IMR-90 (cell line): ENCODE measurements at regions not wholly inside any gene's neighbourhood (a gene's known extent, or its start where the extent isn't known, plus 50 kb on each side); places are given as distances from the start of the nearest gene placed in this dataset.

Experiments
- ATAC-seq: fragments of 200-7000 bp; cut with Tn5 transposase; 2 replicates; pipeline ENCODE4 v1.9.1; 2020; ENCODE audit warnings: low read depth, mild to moderate bottlenecking, moderate library complexity
- BruUV-seq: library from RNA; stranded (reverse); fragments of 400-500 nt; replicated peaks from 2 replicates; lab custom pipeline; 2021; lab: Mats Ljungman, UMichigan
- CTCF ChIA-PET: fragments of 300-600 bp; formaldehyde crosslinking; extraction: SDS; loops from one replicate; lab custom pipeline; 2021; ENCODE audit warnings: antibody characterized with exemption; lab: Yijun Ruan, JAX
- POLR2A ChIA-PET: fragments of 300-600 bp; sonication (Branson Sonifier 250); formaldehyde crosslinking; loops from one replicate; lab custom pipeline; 2022; ENCODE audit warnings: antibody characterized with exemption; ENCODE audit not compliant: unreplicated experiment; lab: Charles Lee
- DNase-seq: peaks from one replicate; pipeline ENCODE4 v3.0.0; 2013
- H2AFZ ChIP-seq: replicated peaks from 2 replicates; pipeline ENCODE3; 2013; ENCODE audit warnings: low read length, mild to moderate bottlenecking; ENCODE audit not compliant: poor library complexity
- H2AK5ac ChIP-seq: 2 replicates; pipeline ENCODE4 v1.6.1; 2013; ENCODE audit warnings: low read depth, low read length, inconsistent platforms
- H2AK9ac ChIP-seq: replicated peaks from 2 replicates; pipeline ENCODE3; 2013; ENCODE audit warnings: mild to moderate bottlenecking, low read depth, low read length, moderate library complexity; ENCODE audit not compliant: poor library complexity
- H2BK120ac ChIP-seq: 2 replicates; pipeline ENCODE4 v1.6.1; 2013; ENCODE audit warnings: low read depth, low read length, inconsistent platforms
- H2BK15ac ChIP-seq: 3 replicates; pipeline ENCODE4 v1.6.1; 2013; ENCODE audit warnings: low read depth, low read length, inconsistent platforms
- H2BK20ac ChIP-seq: 2 replicates; pipeline ENCODE4 v1.6.1; 2013; ENCODE audit warnings: low read depth, mild to moderate bottlenecking, inconsistent platforms, low read length, moderate library complexity
- H2BK5ac ChIP-seq: 2 replicates; pipeline ENCODE4 v1.6.1; 2013; ENCODE audit warnings: mild to moderate bottlenecking, low read depth, low read length, inconsistent platforms; ENCODE audit not compliant: poor library complexity, severe bottlenecking
- H3K14ac ChIP-seq: replicated peaks from 2 replicates; pipeline ENCODE4 v1.6.1; 2013; ENCODE audit warnings: low read depth, low read length, inconsistent platforms
- H3K18ac ChIP-seq: 2 replicates; pipeline ENCODE4 v1.6.1; 2013; ENCODE audit warnings: low read depth, low read length, control low read depth
- H3K23ac ChIP-seq: 2 replicates; pipeline ENCODE4 v1.6.1; 2013; ENCODE audit warnings: low read depth, low read length, inconsistent platforms
- H3K27ac ChIP-seq: 2 replicates; pipeline ENCODE4 v1.5.1; 2013; ENCODE audit warnings: mild to moderate bottlenecking, control low read depth, low read length; ENCODE audit not compliant: insufficient read depth
- H3K27me3 ChIP-seq: 2 replicates; pipeline ENCODE4 v1.6.1; 2013; ENCODE audit warnings: low read length; ENCODE audit not compliant: control insufficient read depth, insufficient read depth
- H3K36me3 ChIP-seq: 2 replicates; pipeline ENCODE4 v1.6.1; 2013; ENCODE audit warnings: low read length, mixed read lengths; ENCODE audit not compliant: control insufficient read depth, insufficient read depth
- H3K4ac ChIP-seq: 2 replicates; pipeline ENCODE4 v1.6.1; 2013; ENCODE audit warnings: low read depth, low read length, inconsistent platforms
- H3K4me1 ChIP-seq: 2 replicates; pipeline ENCODE4 v1.6.1; 2013; ENCODE audit warnings: low read length, mixed read lengths; ENCODE audit not compliant: control insufficient read depth, insufficient read depth
- H3K4me2 ChIP-seq: 2 replicates; pipeline ENCODE4 v1.6.1; 2013; ENCODE audit warnings: low read depth, mild to moderate bottlenecking, control low read depth, low read length, moderate library complexity
- H3K4me3 ChIP-seq: 2 replicates; pipeline ENCODE4 v1.5.1; 2013; ENCODE audit warnings: low read depth, mild to moderate bottlenecking, control low read depth, low read length, moderate library complexity; ENCODE audit not compliant: insufficient read depth
- H3K56ac ChIP-seq: 2 replicates; pipeline ENCODE4 v1.6.1; 2013; ENCODE audit warnings: low read length, inconsistent platforms; ENCODE audit not compliant: insufficient read depth; ENCODE audit errors: extremely low read depth
- H3K79me1 ChIP-seq, 2 experiments: 2 replicates each; pipeline ENCODE4 v1.6.1; 2013; ENCODE audit warnings: low read length in 2 of 2, inconsistent platforms in 1 of 2, low read depth in 1 of 2
- H3K9ac ChIP-seq: 2 replicates; pipeline ENCODE4 v1.6.1; 2013; ENCODE audit warnings: low read depth, low read length, control low read depth
- H3K9me1 ChIP-seq: 2 replicates; pipeline ENCODE4 v1.6.1; 2013; ENCODE audit warnings: low read length, inconsistent platforms; ENCODE audit not compliant: insufficient read depth
- H3K9me3 ChIP-seq: 2 replicates; pipeline ENCODE4 v1.6.1; 2013; ENCODE audit warnings: low read length; ENCODE audit not compliant: control insufficient read depth, insufficient read depth
- H4K20me1 ChIP-seq: 2 replicates; pipeline ENCODE4 v1.6.1; 2013; ENCODE audit warnings: low read length, inconsistent platforms; ENCODE audit not compliant: insufficient read depth
- H4K5ac ChIP-seq: 2 replicates; pipeline ENCODE4 v1.6.1; 2013; ENCODE audit warnings: mild to moderate bottlenecking, low read depth, low read length, control low read depth
- H4K8ac ChIP-seq, 2 experiments: 2 replicates each; pipeline ENCODE4 v1.6.1; 2013; ENCODE audit warnings: low read depth in 2 of 2, low read length in 2 of 2, control low read depth in 1 of 2, inconsistent platforms in 1 of 2
- H4K91ac ChIP-seq: 2 replicates; pipeline ENCODE4 v1.6.1; 2013; ENCODE audit warnings: low read depth, low read length, inconsistent platforms; ENCODE audit not compliant: insufficient read depth
- BHLHE40 ChIP-seq: fragments of 150-350 bp; IDR thresholded peaks from 2 replicates; pipeline ENCODE4 v1.6.1; 2016; ENCODE audit warnings: mild to moderate bottlenecking, low read depth, low read length
- CEBPB ChIP-seq: IDR thresholded peaks from 2 replicates; pipeline ENCODE4 v1.6.1; 2012; ENCODE audit warnings: low read depth, low read length, improper control_type of control experiment
- CHD1 ChIP-seq: IDR thresholded peaks from 2 replicates; pipeline ENCODE4 v1.6.1; 2012; ENCODE audit warnings: low read depth, low read length, improper control_type of control experiment
- CTCF ChIP-seq: conservative IDR thresholded peaks from 2 replicates; pipeline ENCODE4 v1.5.1; 2012; ENCODE audit warnings: mild to moderate bottlenecking, low read depth, low read length, improper control_type of control experiment
- ELK1 ChIP-seq: fragments of 150-350 bp; IDR thresholded peaks from 2 replicates; pipeline ENCODE4 v1.6.1; 2016; ENCODE audit warnings: low read depth, mild to moderate bottlenecking, low read length, moderate library complexity, borderline replicate concordance
- FOS ChIP-seq: fragments of 150-350 bp; IDR thresholded peaks from 2 replicates; pipeline ENCODE4 v1.6.1; 2016; ENCODE audit warnings: low read depth, low read length
- MAFK ChIP-seq: IDR thresholded peaks from 2 replicates; pipeline ENCODE4 v1.6.1; 2012; ENCODE audit warnings: low read depth, low read length, improper control_type of control experiment
- MAZ ChIP-seq: IDR thresholded peaks from 2 replicates; pipeline ENCODE4 v1.6.1; 2012; ENCODE audit warnings: low read depth, mild to moderate bottlenecking, low read length, improper control_type of control experiment, moderate library complexity, borderline replicate concordance
- NFE2L2 ChIP-seq: fragments of 150-350 bp; IDR thresholded peaks from 2 replicates; pipeline ENCODE4 v1.6.1; 2016; ENCODE audit warnings: low read depth, mild to moderate bottlenecking, low read length
- POLR2A ChIP-seq: IDR thresholded peaks from 2 replicates; pipeline ENCODE4 v1.6.1; 2012; ENCODE audit warnings: mild to moderate bottlenecking, low read depth, low read length
- RAD21 ChIP-seq: IDR thresholded peaks from 2 replicates; pipeline ENCODE4 v1.6.1; 2012; ENCODE audit warnings: low read length, improper control_type of control experiment
- RCOR1 ChIP-seq: IDR thresholded peaks from 2 replicates; pipeline ENCODE4 v1.6.1; 2012; ENCODE audit warnings: mild to moderate bottlenecking, low read length, improper control_type of control experiment; ENCODE audit not compliant: insufficient replicate concordance
- SMC3 ChIP-seq: fragments of 150-350 bp; IDR thresholded peaks from 2 replicates; pipeline ENCODE4 v1.6.1; 2016; ENCODE audit warnings: low read depth, mild to moderate bottlenecking, antibody characterized with exemption, low read length, moderate library complexity
- USF2 ChIP-seq: fragments of 150-350 bp; IDR thresholded peaks from 2 replicates; pipeline ENCODE4 v1.6.1; 2017; ENCODE audit warnings: mild to moderate bottlenecking, antibody characterized with exemption, low read length, low read depth
- WGBS, 2 experiments: methylation state at CpG; one replicate each; pipeline versions ENCODE4 v1.1.5 to v1.1.7; 2013; ENCODE audit warnings: missing lambda C conversion rate in 2 of 2; ENCODE audit not compliant: insufficient read length in 1 of 2; ENCODE audit errors: extremely low coverage in 2 of 2; 5-methylcytosine and 5-hydroxymethylcytosine counted together
- dilution Hi-C: fragments of 300-500 bp; cut with HindIII; formaldehyde crosslinking; loops from one replicate; pipeline ENCODE4 v1.14.3; 2018; ENCODE audit warnings: low sequenced_read_pairs; ENCODE audit not compliant: unreplicated experiment
- in situ Hi-C: fragments of 300-500 bp; cut with MboI; formaldehyde crosslinking; loops from 3 replicates; pipeline ENCODE4 v1.14.3; 2019; ENCODE audit warnings: low sequenced_read_pairs, inconsistent platforms, mixed read lengths
- intact Hi-C: fragments of 100-400 bp; cut with micrococcal nuclease; formaldehyde crosslinking; loops from 2 replicates; pipeline ENCODE4 v1.10.0; 2022

DNA sequence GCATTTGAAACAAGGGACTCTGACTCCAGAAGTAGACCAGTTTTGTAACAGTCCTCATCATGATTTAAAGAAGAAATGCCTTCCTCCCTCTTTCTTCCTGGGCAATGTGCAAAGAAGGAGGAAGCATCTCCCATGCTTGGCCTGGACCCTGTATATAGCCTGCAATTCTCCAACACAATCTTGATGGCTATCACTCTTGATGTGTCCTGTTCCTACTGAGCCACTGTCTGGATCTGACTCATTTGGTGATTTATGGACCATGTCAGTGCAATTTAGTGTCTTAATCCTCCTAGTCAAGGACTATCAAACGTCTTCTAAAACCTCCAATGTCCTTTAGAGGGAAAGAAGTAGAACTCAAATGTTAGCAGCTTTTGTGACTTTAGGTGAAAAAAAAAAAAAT, 697.3 kb downstream of the TLR4 start:
- Histone ChIP-seq H3K9ac (no peak overlapping the region), H4K5ac (no peak overlapping the region), H3K4me3 (no peak overlapping the region), H3K4me2 (no peak overlapping the region), H2AFZ (no peak overlapping the region), H4K91ac (no peak overlapping the region), H2AK9ac (no peak overlapping the region), H3K23ac (no peak overlapping the region), H2BK15ac (no peak overlapping the region), H4K8ac (no peak overlapping the region), H3K9me1 (no peaks in the 10 kb centered on the region), H3K27me3 (no peaks in the 10 kb centered on the region), H3K27ac (no peak overlapping the region), H2BK120ac (no peak overlapping the region), H2AK5ac (no peak overlapping the region), H3K36me3 (no peaks in the 10 kb centered on the region), H3K14ac (no peak overlapping the region), H3K9me3 (peaks cover 5% of the 10 kb centered on the region), H3K4me1 (no peaks in the 10 kb centered on the region), H3K56ac (no peak overlapping the region), H3K4ac (no peak overlapping the region), H2BK20ac (no peak overlapping the region), H3K18ac (no peak overlapping the region), H2BK5ac (no peak overlapping the region), H4K20me1 (no peaks in the 10 kb centered on the region), H3K79me1 (no peaks in the 10 kb centered on the region)
- in situ Hi-C loops (no loop called here), dilution Hi-C loops (no loop called here), intact Hi-C loops (no loop called here)
- POLR2A ChIA-PET, result no interaction called here
- ATAC-seq, result no peak
- CTCF ChIA-PET, result no interaction called here
- DNase-seq, result no peak
- WGBS, 2 experiments, result no CpG with 5 or more reads among the region's 1 CpG
- TF ChIP-seq CEBPB (no peak), POLR2A (no peak), CHD1 (no peak), USF2 (no peak), CTCF (no peak), RAD21 (no peak), MAFK (no peak), RCOR1 (no peak), BHLHE40 (no peak), MAZ (no peak), SMC3 (no peak), NFE2L2 (no peak), ELK1 (no peak), FOS (no peak)
- BruUV-seq, result no TSS peak
